Activated CD4-positive, alpha-beta T cell treated with anti-CD3 and anti-CD28 coated beads for 36 hours (primary cell): ENCODE measurements at regions not wholly inside any gene's neighbourhood (a gene's known extent, or its start where the extent isn't known, plus 50 kb on each side); places are given as distances from the start of the nearest gene placed in this dataset.

Source experiments
- ATAC-seq: fragments of 200-7000 bp; cut with Tn5 transposase; one replicate; pipeline ENCODE4 v1.10.0; 2021; ENCODE audit warnings: mild to moderate bottlenecking, moderate library complexity
- CTCF ChIA-PET: fragments of 350-600 bp; sonication (Branson Sonifier 250); formaldehyde crosslinking; loops from one replicate; lab custom pipeline; 2021; ENCODE audit warnings: antibody characterized with exemption; lab: Charles Lee
- POLR2A ChIA-PET: fragments of 350-600 bp; sonication (Branson Sonifier 250); formaldehyde crosslinking; loops from one replicate; lab custom pipeline; 2021; ENCODE audit warnings: antibody characterized with exemption, inconsistent platforms; lab: Charles Lee
- DNase-seq: peaks from one replicate; pipeline ENCODE4 v3.0.0-alpha.2; 2020
- H3K27ac Mint-ChIP-seq: one replicate; pipeline ENCODE4 v1.8.0; 2021; ENCODE audit warnings: mixed read lengths
- H3K27me3 Mint-ChIP-seq: one replicate; pipeline ENCODE4 v1.8.0; 2021; ENCODE audit warnings: mixed read lengths
- H3K36me3 Mint-ChIP-seq: one replicate; pipeline ENCODE4 v1.8.0; 2021; ENCODE audit warnings: low read depth, mixed read lengths
- H3K4me1 Mint-ChIP-seq: one replicate; pipeline ENCODE4 v1.8.0; 2021; ENCODE audit warnings: mixed read lengths
- H3K4me3 Mint-ChIP-seq: one replicate; pipeline ENCODE4 v1.8.0; 2021; ENCODE audit warnings: mild to moderate bottlenecking, moderate library complexity, mixed read lengths
- H3K9me3 Mint-ChIP-seq: one replicate; pipeline ENCODE4 v1.8.0; 2021; ENCODE audit warnings: low read depth, mixed read lengths
- intact Hi-C, 2 experiments: fragments of 100-400 bp; cut with DNase I in 1 of 2; cut with micrococcal nuclease in 1 of 2; formaldehyde crosslinking; loops; one replicate each; pipeline versions ENCODE4 v1.14.2 to v1.15.1; 2022 to 2024; cut with DNase I, micrococcal nuclease

GRCh38 chr3:82058809-82059208, 297.4 kb upstream of the GBE1 start:
- Mint-ChIP-seq H3K36me3 (no peaks in the 10 kb centered on the region), H3K27ac (no peak overlapping the region), H3K9me3 (no peaks in the 10 kb centered on the region), H3K4me3 (no peak overlapping the region), H3K27me3 (no peaks in the 10 kb centered on the region), H3K4me1 (no peaks in the 10 kb centered on the region)
- ChIA-PET CTCF (no interaction called here), POLR2A (no interaction called here)
- DNase-seq (no peak), ATAC-seq (no peak)
- intact Hi-C loops = no loop called here

GRCh38 chr3:82055792-82056191, 294.3 kb upstream of the GBE1 start:
- H3K27me3 Mint-ChIP-seq = no peaks in the 10 kb centered on the region
- no peak for ATAC-seq
- ChIA-PET CTCF (no interaction called here), POLR2A (no interaction called here)
- H3K4me3 Mint-ChIP-seq = no peak overlapping the region
- no peak overlapping the region for H3K27ac Mint-ChIP-seq
- intact Hi-C loops = no loop called here
- no peaks in the 10 kb centered on the region for H3K36me3 Mint-ChIP-seq
- no peaks in the 10 kb centered on the region for H3K4me1 Mint-ChIP-seq
- DNase-seq = no peak
- H3K9me3 Mint-ChIP-seq = no peaks in the 10 kb centered on the region

DNA sequence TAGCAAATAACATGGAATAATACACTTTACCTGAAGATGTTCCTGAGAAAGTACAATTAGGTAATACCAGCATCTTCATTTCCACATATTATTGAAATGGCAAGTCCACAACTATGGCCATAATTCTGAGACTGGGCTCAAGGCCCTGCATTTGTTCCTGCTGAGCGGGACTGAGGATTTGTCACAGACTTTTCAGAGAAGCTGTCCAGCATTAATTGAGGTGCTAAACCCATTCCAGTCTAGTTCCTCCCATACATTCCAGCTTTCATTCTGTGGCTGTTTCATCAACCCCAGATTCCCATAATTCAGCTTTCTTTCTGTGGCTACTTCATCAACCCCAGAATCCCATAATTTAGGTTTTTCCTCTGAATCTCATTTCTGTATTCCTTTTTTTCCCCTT, 293.4 kb upstream of the GBE1 start:
- H3K4me1 Mint-ChIP-seq = no peaks in the 10 kb centered on the region
- ATAC-seq (no peak), DNase-seq (no peak)
- no peak overlapping the region for H3K27ac Mint-ChIP-seq
- H3K27me3 Mint-ChIP-seq = no peaks in the 10 kb centered on the region
- intact Hi-C loops = no loop called here
- no peak overlapping the region for H3K4me3 Mint-ChIP-seq
- CTCF ChIA-PET = interaction anchor here (0.8 kb wide), 1 partner anchor 26 kb away, joined by 3 read pairs; no protein-coding TSS in a partner anchor
- no peaks in the 10 kb centered on the region for H3K9me3 Mint-ChIP-seq
- POLR2A ChIA-PET = no interaction called here
- no peaks in the 10 kb centered on the region for H3K36me3 Mint-ChIP-seq

GRCh38 chr3:82053236-82053635, 291.8 kb upstream of the GBE1 start:
- no peak for DNase-seq
- no peak overlapping the region for H3K4me3 Mint-ChIP-seq
- no peaks in the 10 kb centered on the region for H3K9me3 Mint-ChIP-seq
- ATAC-seq = no peak
- H3K36me3 Mint-ChIP-seq = no peaks in the 10 kb centered on the region
- intact Hi-C loops = no loop called here
- no peak overlapping the region for H3K27ac Mint-ChIP-seq
- POLR2A ChIA-PET = no interaction called here
- no peaks in the 10 kb centered on the region for H3K4me1 Mint-ChIP-seq
- no peaks in the 10 kb centered on the region for H3K27me3 Mint-ChIP-seq
- CTCF ChIA-PET = no interaction called here

DNA sequence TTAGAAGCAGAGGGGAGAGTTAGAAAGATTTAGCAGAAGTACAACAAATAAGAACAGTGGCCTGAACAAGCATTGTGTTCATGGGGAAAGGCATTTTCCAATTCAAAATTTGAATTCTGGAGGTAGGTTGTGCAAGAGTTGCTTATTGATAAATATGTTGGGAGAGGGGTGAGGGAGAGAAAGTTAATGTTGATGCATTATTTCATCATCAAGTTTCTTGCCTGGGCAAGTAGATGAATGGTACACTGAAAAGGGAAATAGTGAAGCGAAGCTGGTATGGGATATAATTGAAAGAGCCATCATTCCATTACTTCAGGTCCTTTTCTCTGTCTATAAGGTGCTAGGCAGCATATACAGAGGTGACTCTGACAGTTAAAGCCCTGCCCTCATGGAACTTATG, 288.9 kb upstream of the GBE1 start:
- Mint-ChIP-seq H3K9me3 (no peaks in the 10 kb centered on the region), H3K27ac (no peak overlapping the region), H3K27me3 (no peaks in the 10 kb centered on the region), H3K4me3 (no peak overlapping the region), H3K36me3 (no peaks in the 10 kb centered on the region), H3K4me1 (no peaks in the 10 kb centered on the region)
- ChIA-PET POLR2A (no interaction called here), CTCF (no interaction called here)
- DNase-seq (no peak), ATAC-seq (no peak)
- intact Hi-C loops = no loop called here

DNA sequence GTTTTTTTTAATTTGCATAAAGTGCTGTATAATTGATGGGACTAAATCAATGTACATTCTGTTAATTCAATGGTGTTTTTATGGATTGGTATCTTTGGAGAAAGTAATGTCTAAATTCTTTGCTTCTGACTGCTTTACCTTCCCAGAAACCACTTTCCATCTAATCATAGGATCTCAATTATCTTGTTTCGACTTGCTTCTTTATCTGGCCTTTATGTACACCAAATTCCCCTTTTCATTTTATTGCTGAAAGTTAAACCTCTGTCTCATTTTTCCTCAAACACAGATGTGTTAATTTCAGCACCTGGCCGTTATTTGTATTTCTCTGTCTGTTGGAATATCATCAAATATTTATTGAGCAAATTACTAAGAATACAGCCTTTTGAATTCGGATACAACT, 287.3 kb upstream of the GBE1 start:
- ATAC-seq (no peak), DNase-seq (no peak)
- intact Hi-C loops = no loop called here
- no peak overlapping the region for H3K4me3 Mint-ChIP-seq
- H3K36me3 Mint-ChIP-seq = no peaks in the 10 kb centered on the region
- no peaks in the 10 kb centered on the region for H3K27me3 Mint-ChIP-seq
- no peak overlapping the region for H3K27ac Mint-ChIP-seq
- no peaks in the 10 kb centered on the region for H3K9me3 Mint-ChIP-seq
- CTCF ChIA-PET = no interaction called here
- POLR2A ChIA-PET = no interaction called here
- no peaks in the 10 kb centered on the region for H3K4me1 Mint-ChIP-seq

- ATAC-seq = no peak
- Mint-ChIP-seq H3K36me3 (no peaks in the 10 kb centered on the region), H3K4me1 (no peaks in the 10 kb centered on the region), H3K4me3 (no peak overlapping the region), H3K27ac (no peak overlapping the region), H3K9me3 (no peaks in the 10 kb centered on the region), H3K27me3 (no peaks in the 10 kb centered on the region)
- DNase-seq = no peak
- POLR2A ChIA-PET = no interaction called here
- CTCF ChIA-PET = no interaction called here
- intact Hi-C loops = no loop called here
These were observed 283.7 kb upstream of the GBE1 start for GRCh38 chr3:82044930-82045705.

DNA sequence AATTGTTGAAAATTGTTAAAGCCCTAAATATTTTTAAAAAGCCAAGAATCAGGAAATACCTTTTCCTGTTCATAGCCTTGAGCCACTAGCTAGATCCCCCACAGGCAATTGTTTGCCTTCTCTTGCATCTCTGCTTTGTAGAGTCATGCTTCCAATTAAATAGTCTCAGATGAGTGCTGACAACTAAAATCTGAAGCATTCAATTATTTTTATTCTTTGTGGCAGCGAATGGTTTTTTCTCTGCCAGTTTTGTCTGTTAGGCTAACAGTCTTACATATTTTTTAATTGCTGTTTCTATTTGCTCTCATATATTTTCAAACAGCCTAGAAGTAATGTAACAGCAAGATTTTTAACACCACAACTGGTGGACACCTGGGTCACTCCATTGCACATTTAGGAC, 277.1 kb upstream of the GBE1 start:
- no peaks in the 10 kb centered on the region for H3K9me3 Mint-ChIP-seq
- ChIA-PET POLR2A (no interaction called here), CTCF (no interaction called here)
- no peak for DNase-seq
- no peaks in the 10 kb centered on the region for H3K27me3 Mint-ChIP-seq
- no peaks in the 10 kb centered on the region for H3K36me3 Mint-ChIP-seq
- no peak overlapping the region for H3K27ac Mint-ChIP-seq
- ATAC-seq = no peak
- intact Hi-C loops = no loop called here
- H3K4me1 Mint-ChIP-seq = no peaks in the 10 kb centered on the region
- H3K4me3 Mint-ChIP-seq = no peak overlapping the region

DNA sequence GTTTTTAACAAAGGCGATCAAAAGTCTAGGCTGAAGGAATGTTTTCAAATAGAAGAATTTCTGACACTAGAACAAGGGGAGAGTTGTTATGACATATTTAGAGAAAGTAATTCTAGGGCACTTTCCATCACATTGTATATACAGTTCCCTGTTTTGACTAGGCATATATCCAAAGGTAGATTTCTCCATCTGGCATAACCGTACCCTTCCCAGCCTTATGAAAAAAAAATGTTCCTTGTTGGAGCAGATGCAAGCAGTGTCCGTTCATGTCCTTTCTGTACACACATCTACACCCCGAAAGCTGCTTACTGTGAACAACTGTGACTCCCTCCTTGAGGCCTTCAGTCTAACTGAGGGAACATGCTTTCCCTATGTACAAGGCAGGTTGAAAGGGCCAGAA, 271.7 kb upstream of the GBE1 start:
- no peaks in the 10 kb centered on the region for H3K36me3 Mint-ChIP-seq
- H3K9me3 Mint-ChIP-seq = no peaks in the 10 kb centered on the region
- no peaks in the 10 kb centered on the region for H3K4me1 Mint-ChIP-seq
- H3K4me3 Mint-ChIP-seq = no peak overlapping the region
- intact Hi-C loops = no loop called here
- ATAC-seq (no peak), DNase-seq (no peak)
- H3K27ac Mint-ChIP-seq = no peak overlapping the region
- POLR2A ChIA-PET = no interaction called here
- H3K27me3 Mint-ChIP-seq = no peaks in the 10 kb centered on the region
- CTCF ChIA-PET = no interaction called here

GRCh38 chr3:82031596-82031995, 270.2 kb upstream of the GBE1 start:
- ChIA-PET POLR2A (no interaction called here), CTCF (interaction anchor here (0.6 kb wide), 1 partner anchor 208 kb away, joined by 3 read pairs; no protein-coding TSS in a partner anchor)
- DNase-seq (no peak), ATAC-seq (no peak)
- H3K4me3 Mint-ChIP-seq = no peak overlapping the region
- no peaks in the 10 kb centered on the region for H3K27me3 Mint-ChIP-seq
- H3K4me1 Mint-ChIP-seq = no peaks in the 10 kb centered on the region
- intact Hi-C loops = no loop called here
- H3K27ac Mint-ChIP-seq = no peak overlapping the region
- no peaks in the 10 kb centered on the region for H3K9me3 Mint-ChIP-seq
- H3K36me3 Mint-ChIP-seq = no peaks in the 10 kb centered on the region

DNA sequence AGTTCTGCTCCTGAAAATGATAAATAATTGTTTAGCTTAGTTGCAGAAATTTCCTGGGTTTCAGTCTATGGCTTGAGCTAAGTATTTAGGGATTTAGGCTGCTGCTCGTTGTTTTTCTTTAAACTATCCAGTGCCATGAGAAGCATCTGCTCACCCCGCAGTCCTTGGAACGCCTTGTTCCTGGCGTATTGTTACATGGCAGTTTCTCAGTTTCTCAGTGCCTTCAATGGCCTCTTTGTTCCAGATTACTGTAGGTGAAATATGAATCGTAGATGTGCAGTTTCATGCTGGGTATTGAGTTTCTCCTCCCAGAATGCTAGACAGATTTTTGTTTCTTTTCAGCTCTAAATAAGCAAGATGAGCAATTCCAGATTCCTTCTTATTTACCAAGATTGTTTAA, 269.5 kb upstream of the GBE1 start:
- H3K9me3 Mint-ChIP-seq = no peaks in the 10 kb centered on the region
- ATAC-seq = no peak
- DNase-seq = no peak
- H3K27me3 Mint-ChIP-seq = no peaks in the 10 kb centered on the region
- no peaks in the 10 kb centered on the region for H3K4me1 Mint-ChIP-seq
- H3K36me3 Mint-ChIP-seq = no peaks in the 10 kb centered on the region
- POLR2A ChIA-PET = no interaction called here
- no peak overlapping the region for H3K4me3 Mint-ChIP-seq
- no peak overlapping the region for H3K27ac Mint-ChIP-seq
- CTCF ChIA-PET = interaction anchor here (1.5 kb wide), 1 partner anchor 101 kb away, joined by 3 read pairs; no protein-coding TSS in a partner anchor
- intact Hi-C loops = no loop called here

- CTCF ChIA-PET = no interaction called here
These were observed 261.4 kb upstream of the GBE1 start for GRCh38 chr3:82022836-82023235.

More at GRCh38 chr3:82022836-82023235, 261.4 kb upstream of the GBE1 start:
- POLR2A ChIA-PET = no interaction called here
- H3K4me1 Mint-ChIP-seq = no peaks in the 10 kb centered on the region
- no peak for DNase-seq
- no peaks in the 10 kb centered on the region for H3K9me3 Mint-ChIP-seq
- H3K4me3 Mint-ChIP-seq = no peak overlapping the region
- no peaks in the 10 kb centered on the region for H3K36me3 Mint-ChIP-seq
- intact Hi-C loops = no loop called here
- no peak overlapping the region for H3K27ac Mint-ChIP-seq
- no peak for ATAC-seq
- no peaks in the 10 kb centered on the region for H3K27me3 Mint-ChIP-seq
